HG02642 (cell line): ENCODE measurements at regions not wholly inside any gene's neighbourhood (a gene's known extent, or its start where the extent isn't known, plus 50 kb on each side); places are given as distances from the start of the nearest gene placed in this dataset.

Experiments
- ATAC-seq: cut with Tn5 transposase; IDR thresholded peaks from one replicate; pipeline ENCODE4 v1.9.1; 2021; ENCODE audit warnings: mild to moderate bottlenecking; ENCODE audit not compliant: unreplicated experiment, poor library complexity

GRCh38 chr12:91937009-91937408 is 208.6 kb downstream of the BTG1 start:
- ATAC-seq = no peak

GRCh38 chr12:91935296-91935695 is 210.3 kb downstream of the BTG1 start:
- no peak for ATAC-seq

GRCh38 chr12:91931111-91931510 is 214.5 kb downstream of the BTG1 start:
- no peak for ATAC-seq

GRCh38 chr12:91928501-91928900 is 217.1 kb downstream of the BTG1 start:
- no peak for ATAC-seq

GRCh38 chr12:91926848-91927247 is 218.8 kb downstream of the BTG1 start:
- ATAC-seq = no peak

- no peak for ATAC-seq
Observed at GRCh38 chr12:91924827-91925226, 220.8 kb downstream of the BTG1 start.

GRCh38 chr12:91923864-91924263 is 221.8 kb downstream of the BTG1 start:
- ATAC-seq = no peak

- no peak for ATAC-seq
Observed at GRCh38 chr12:91922674-91923073, 223.0 kb downstream of the BTG1 start.

GRCh38 chr12:91922139-91922538 is 223.5 kb downstream of the BTG1 start:
- ATAC-seq = no peak

- no peak for ATAC-seq
Observed at GRCh38 chr12:91921555-91921954, 224.1 kb downstream of the BTG1 start.

- no peak for ATAC-seq
Observed at GRCh38 chr12:91920741-91921140, 224.9 kb downstream of the BTG1 start.

GRCh38 chr12:91920276-91920675 is 225.4 kb downstream of the BTG1 start:
- no peak for ATAC-seq

GRCh38 chr12:91918431-91918830 is 227.2 kb downstream of the BTG1 start:
- no peak for ATAC-seq

GRCh38 chr12:91914701-91915100 is 230.9 kb downstream of the BTG1 start:
- ATAC-seq = no peak

GRCh38 chr12:91913651-91914050 is 232.0 kb downstream of the BTG1 start:
- no peak for ATAC-seq

GRCh38 chr12:91913124-91913523 is 232.5 kb downstream of the BTG1 start:
- no peak for ATAC-seq

GRCh38 chr12:91912178-91912577 is 233.5 kb downstream of the BTG1 start:
- ATAC-seq = no peak

GRCh38 chr12:91910871-91911388 is 234.7 kb downstream of the BTG1 start:
- ATAC-seq = no peak

GRCh38 chr12:91902860-91903683 is 242.6 kb downstream of the BTG1 start:
- no peak for ATAC-seq

- ATAC-seq = no peak
Observed at GRCh38 chr12:91901381-91902074, 244.1 kb downstream of the BTG1 start.

GRCh38 chr12:91900971-91901370 is 244.7 kb downstream of the BTG1 start:
- no peak for ATAC-seq

GRCh38 chr12:91899056-91899455 is 246.6 kb downstream of the BTG1 start:
- no peak for ATAC-seq
